ENCODE measurements at regions not wholly inside any gene's neighbourhood (a gene's known extent, or its start where the extent isn't known, plus 50 kb on each side); places are given as distances from the start of the nearest gene placed in this dataset.
A peak's percentile ranks its signal among the peaks of the same experiment; 100 is the strongest.

GRCh38 chr13:27704681-27705080, 83.0 kb downstream of the POLR1D start:
- H3K27ac ChIP-seq (ENCODE audit: low read depth, low read length): no peak overlapping the region
- no peak overlapping the region for H3K4me3 ChIP-seq (ENCODE audit: low read length)
- no peaks in the 10 kb centered on the region for H3K9me3 ChIP-seq (ENCODE audit: low read length)
- POLR2A ChIA-PET: no interaction called here
- H3K4me3 Mint-ChIP-seq: peak overlapping the region in 3 of 7 donors; percentile 4 to 37 (median 21)
- peaks cover 2 to 48% (median 2%) of the 10 kb centered on the region in 3 donors for H3K36me3 Mint-ChIP-seq
- H3K9me3 Mint-ChIP-seq: peaks cover 28 to 42% (median 33%) of the 10 kb centered on the region in 5 donors
- CTCF ChIA-PET: no interaction called here
- H3K27ac Mint-ChIP-seq: peak overlapping the region in 1 of 8 donors; percentile 20
- H3K27me3 ChIP-seq (ENCODE audit: insufficient read depth, low read length, poor library complexity, severe bottlenecking): no peaks in the 10 kb centered on the region
- H3K36me3 ChIP-seq (ENCODE audit: insufficient read depth, low read length): no peaks in the 10 kb centered on the region
- no peak for DNase-seq
- peaks cover 4 to 13% (median 5%) of the 10 kb centered on the region in 3 donors for H3K4me1 Mint-ChIP-seq
- H3K27me3 Mint-ChIP-seq: peaks cover 23 to 51% of the 10 kb centered on the region in 2 donors
- no peaks in the 10 kb centered on the region for H3K4me1 ChIP-seq (ENCODE audit: insufficient read depth, low read length)

- no peak overlapping the region for H3K4me3 ChIP-seq (ENCODE audit: low read length)
- H3K4me1 ChIP-seq (ENCODE audit: insufficient read depth, low read length): no peaks in the 10 kb centered on the region
- H3K36me3 ChIP-seq (ENCODE audit: insufficient read depth, low read length): no peaks in the 10 kb centered on the region
- H3K27ac Mint-ChIP-seq: no peak overlapping the region
- H3K4me3 Mint-ChIP-seq: no peak overlapping the region
- no peaks in the 10 kb centered on the region for H3K27me3 ChIP-seq (ENCODE audit: insufficient read depth, low read length, poor library complexity, severe bottlenecking)
- peaks cover 8 to 47% of the 10 kb centered on the region in 2 donors for H3K27me3 Mint-ChIP-seq
- H3K27ac ChIP-seq (ENCODE audit: low read depth, low read length): no peak overlapping the region
- H3K36me3 Mint-ChIP-seq: peaks cover 0 to 33% (median 2%) of the 10 kb centered on the region in 3 donors
- no peaks in the 10 kb centered on the region for H3K9me3 ChIP-seq (ENCODE audit: low read length)
- peaks cover 16 to 27% (median 18%) of the 10 kb centered on the region in 5 donors for H3K9me3 Mint-ChIP-seq
- POLR2A ChIA-PET: no interaction called here
- CTCF ChIA-PET: no interaction called here
- DNase-seq: no peak
- H3K4me1 Mint-ChIP-seq: peaks cover 4 to 13% (median 5%) of the 10 kb centered on the region in 3 donors
These were observed 84.0 kb upstream of the GSX1 start for GRCh38 chr13:27708325-27708724.

GRCh38 chr13:27709779-27710178, 82.5 kb upstream of the GSX1 start:
- H3K4me3 Mint-ChIP-seq: no peak overlapping the region
- H3K36me3 ChIP-seq (ENCODE audit: insufficient read depth, low read length): no peaks in the 10 kb centered on the region
- no peak overlapping the region for H3K4me3 ChIP-seq (ENCODE audit: low read length)
- H3K4me1 Mint-ChIP-seq: peaks cover under 1 to 6% (median 1%) of the 10 kb centered on the region in 3 donors
- DNase-seq: no peak
- H3K4me1 ChIP-seq (ENCODE audit: insufficient read depth, low read length): no peaks in the 10 kb centered on the region
- H3K27ac ChIP-seq (ENCODE audit: low read depth, low read length): no peak overlapping the region
- H3K27me3 Mint-ChIP-seq: peaks cover 6 to 42% of the 10 kb centered on the region in 2 donors
- ChIA-PET POLR2A (no interaction called here), CTCF (interaction anchor here (1.4 to 1.6 kb wide), 2 partner anchors 10 to 90 kb away, joined by 3 to 5 read pairs; partner anchors contain the start of gene LNX2)
- H3K36me3 Mint-ChIP-seq: peaks cover 0 to 23% (median 0%) of the 10 kb centered on the region in 3 donors
- no peak overlapping the region for H3K27ac Mint-ChIP-seq
- H3K27me3 ChIP-seq (ENCODE audit: insufficient read depth, low read length, poor library complexity, severe bottlenecking): no peaks in the 10 kb centered on the region
- no peaks in the 10 kb centered on the region for H3K9me3 ChIP-seq (ENCODE audit: low read length)
- peaks cover 4 to 14% (median 9%) of the 10 kb centered on the region in 5 donors for H3K9me3 Mint-ChIP-seq

GRCh38 chr13:27712421-27712820, 79.9 kb upstream of the GSX1 start:
- Mint-ChIP-seq H3K4me1 (no peaks in the 10 kb centered on the region), H3K36me3 (peaks cover 0 to 2% (median 0%) of the 10 kb centered on the region in 3 donors), H3K27me3 (peaks cover 5 to 40% of the 10 kb centered on the region in 2 donors), H3K27ac (no peak overlapping the region), H3K9me3 (no peaks in the 10 kb centered on the region), H3K4me3 (no peak overlapping the region)
- no peaks in the 10 kb centered on the region for H3K4me1 ChIP-seq (ENCODE audit: insufficient read depth, low read length)
- ChIA-PET POLR2A (no interaction called here), CTCF (interaction anchor here (1.2 to 2.5 kb wide), 3 partner anchors 9 to 257 kb away, joined by 3 to 6 read pairs (median 3); no protein-coding TSS in a partner anchor)
- peak in 2 of 5 donors; percentile 4 to 7 for DNase-seq
- no peaks in the 10 kb centered on the region for H3K36me3 ChIP-seq (ENCODE audit: insufficient read depth, low read length)
- H3K9me3 ChIP-seq (ENCODE audit: low read length): no peaks in the 10 kb centered on the region
- H3K27me3 ChIP-seq (ENCODE audit: insufficient read depth, low read length, poor library complexity, severe bottlenecking): no peaks in the 10 kb centered on the region
- H3K27ac ChIP-seq (ENCODE audit: low read depth, low read length): no peak overlapping the region
- H3K4me3 ChIP-seq (ENCODE audit: low read length): no peak overlapping the region

- no peak for DNase-seq
- Mint-ChIP-seq H3K9me3 (no peaks in the 10 kb centered on the region), H3K4me3 (no peak overlapping the region), H3K36me3 (no peaks in the 10 kb centered on the region), H3K27ac (no peak overlapping the region), H3K4me1 (no peaks in the 10 kb centered on the region), H3K27me3 (peaks cover 3 to 36% of the 10 kb centered on the region in 2 donors)
- Histone ChIP-seq H3K4me3 (ENCODE audit: low read length) (no peak overlapping the region), H3K27ac (ENCODE audit: low read depth, low read length) (no peak overlapping the region), H3K36me3 (ENCODE audit: insufficient read depth, low read length) (no peaks in the 10 kb centered on the region), H3K9me3 (ENCODE audit: low read length) (no peaks in the 10 kb centered on the region), H3K4me1 (ENCODE audit: insufficient read depth, low read length) (no peaks in the 10 kb centered on the region), H3K27me3 (ENCODE audit: insufficient read depth, low read length, poor library complexity, severe bottlenecking) (no peaks in the 10 kb centered on the region)
- ChIA-PET CTCF (interaction anchor here (0.7 to 2.5 kb wide), 2 partner anchors 113 to 180 kb away, joined by 3 to 6 read pairs; no protein-coding TSS in a partner anchor), POLR2A (no interaction called here)
These were observed 78.5 kb upstream of the GSX1 start for GRCh38 chr13:27713767-27714166.

GRCh38 chr13:27721681-27722080, 70.6 kb upstream of the GSX1 start:
- Mint-ChIP-seq H3K9me3 (no peaks in the 10 kb centered on the region), H3K27ac (no peak overlapping the region), H3K4me1 (no peaks in the 10 kb centered on the region), H3K4me3 (no peak overlapping the region), H3K36me3 (no peaks in the 10 kb centered on the region), H3K27me3 (peaks cover 3 to 51% of the 10 kb centered on the region in 2 donors)
- Histone ChIP-seq H3K4me1 (ENCODE audit: insufficient read depth, low read length) (no peaks in the 10 kb centered on the region), H3K9me3 (ENCODE audit: low read length) (no peaks in the 10 kb centered on the region), H3K36me3 (ENCODE audit: insufficient read depth, low read length) (no peaks in the 10 kb centered on the region), H3K4me3 (ENCODE audit: low read length) (no peak overlapping the region), H3K27ac (ENCODE audit: low read depth, low read length) (no peak overlapping the region), H3K27me3 (ENCODE audit: insufficient read depth, low read length, poor library complexity, severe bottlenecking) (no peaks in the 10 kb centered on the region)
- ChIA-PET CTCF (interaction anchor here (0.7 kb wide), 1 partner anchor 9 kb away, joined by 3 read pairs; no protein-coding TSS in a partner anchor), POLR2A (no interaction called here)
- no peak for DNase-seq

- H3K9me3 Mint-ChIP-seq: no peaks in the 10 kb centered on the region
- Histone ChIP-seq H3K9me3 (ENCODE audit: low read length) (no peaks in the 10 kb centered on the region), H3K36me3 (ENCODE audit: insufficient read depth, low read length) (no peaks in the 10 kb centered on the region), H3K27me3 (ENCODE audit: insufficient read depth, low read length, poor library complexity, severe bottlenecking) (no peaks in the 10 kb centered on the region), H3K27ac (ENCODE audit: low read depth, low read length) (no peak overlapping the region), H3K4me1 (ENCODE audit: insufficient read depth, low read length) (peaks cover 8% of the 10 kb centered on the region), H3K4me3 (ENCODE audit: low read length) (no peak overlapping the region)
- peaks cover 17 to 39% of the 10 kb centered on the region in 2 donors for H3K27me3 Mint-ChIP-seq
- ChIA-PET POLR2A (no interaction called here), CTCF (no interaction called here)
- no peak overlapping the region for H3K4me3 Mint-ChIP-seq
- H3K4me1 Mint-ChIP-seq: peaks cover 0 to 15% (median 10%) of the 10 kb centered on the region in 3 donors
- no peaks in the 10 kb centered on the region for H3K36me3 Mint-ChIP-seq
- H3K27ac Mint-ChIP-seq: no peak overlapping the region
- DNase-seq: no peak
These were observed 64.0 kb upstream of the GSX1 start for GRCh38 chr13:27728271-27728670.

GRCh38 chr13:27730191-27730590, 62.1 kb upstream of the GSX1 start:
- no peaks in the 10 kb centered on the region for H3K36me3 Mint-ChIP-seq
- no peaks in the 10 kb centered on the region for H3K9me3 Mint-ChIP-seq
- Histone ChIP-seq H3K27ac (ENCODE audit: low read depth, low read length) (no peak overlapping the region), H3K27me3 (ENCODE audit: insufficient read depth, low read length, poor library complexity, severe bottlenecking) (no peaks in the 10 kb centered on the region), H3K4me3 (ENCODE audit: low read length) (no peak overlapping the region), H3K36me3 (ENCODE audit: insufficient read depth, low read length) (no peaks in the 10 kb centered on the region), H3K9me3 (ENCODE audit: low read length) (no peaks in the 10 kb centered on the region), H3K4me1 (ENCODE audit: insufficient read depth, low read length) (peaks cover 8% of the 10 kb centered on the region)
- peaks cover 25 to 35% of the 10 kb centered on the region in 2 donors for H3K27me3 Mint-ChIP-seq
- peak overlapping the region in 4 of 7 donors; percentile 13 to 73 (median 28) for H3K4me3 Mint-ChIP-seq
- DNase-seq: no peak
- ChIA-PET POLR2A (no interaction called here), CTCF (no interaction called here)
- peak overlapping the region in 5 of 8 donors; percentile 21 to 87 (median 67) for H3K27ac Mint-ChIP-seq
- peaks cover 0 to 15% (median 10%) of the 10 kb centered on the region in 3 donors for H3K4me1 Mint-ChIP-seq
